HG02884 (cell line): ENCODE measurements at regions not wholly inside any gene's neighbourhood (a gene's known extent, or its start where the extent isn't known, plus 50 kb on each side); places are given as distances from the start of the nearest gene placed in this dataset.
"Not testable (repeated sequence)": the region's sequence is repeated elsewhere in the genome, so short reads cannot be mapped to it uniquely, and the experiment has no call there.

Experiments used
- ATAC-seq: cut with Tn5 transposase; IDR thresholded peaks from one replicate; pipeline ENCODE4 v1.9.1; 2021; ENCODE audit warnings: mild to moderate bottlenecking, moderate library complexity; ENCODE audit not compliant: unreplicated experiment

- no peak for ATAC-seq
Observed at GRCh38 chr7:109402107-109402506, 832.4 kb downstream of the DNAJB9 start.

DNA sequence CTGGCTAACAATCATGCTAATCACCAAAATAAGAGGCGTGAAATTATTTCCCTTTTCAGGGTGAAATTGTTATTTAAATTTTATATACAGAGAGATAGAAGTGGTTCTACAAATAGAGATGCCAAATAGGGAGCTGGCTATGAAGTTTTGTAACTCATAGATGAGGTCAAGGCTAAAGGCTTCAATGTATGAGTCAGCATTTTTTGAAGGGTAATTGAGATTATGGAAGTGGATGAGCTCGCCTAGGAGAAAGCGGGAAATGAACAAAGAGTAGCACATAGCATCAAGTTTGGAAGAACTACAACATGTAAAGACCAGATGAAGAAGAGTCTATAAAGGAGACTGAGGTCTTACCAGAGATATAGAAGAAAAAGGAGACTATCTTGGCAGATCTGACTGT lies 838.1 kb downstream of the DNAJB9 start:
- ATAC-seq: no peak

DNA sequence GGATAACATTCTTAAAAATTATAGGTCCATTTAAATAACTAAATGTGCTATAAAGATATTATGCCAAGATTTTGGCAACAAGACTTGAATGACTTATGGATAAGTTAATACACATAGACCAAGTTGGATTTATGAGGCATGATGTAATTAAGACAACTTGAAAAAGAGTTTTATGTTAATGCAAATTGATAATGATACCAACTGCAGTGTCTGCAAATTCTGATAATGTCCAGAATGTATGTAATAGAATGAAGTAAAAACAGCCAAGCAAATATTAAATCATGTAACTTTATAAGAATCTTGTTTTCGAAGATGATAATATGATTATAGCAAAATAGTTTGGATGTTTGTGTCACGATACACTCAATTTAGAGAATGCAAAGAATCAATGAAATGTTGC lies 868.3 kb downstream of the DNAJB9 start:
- ATAC-seq: no peak

DNA sequence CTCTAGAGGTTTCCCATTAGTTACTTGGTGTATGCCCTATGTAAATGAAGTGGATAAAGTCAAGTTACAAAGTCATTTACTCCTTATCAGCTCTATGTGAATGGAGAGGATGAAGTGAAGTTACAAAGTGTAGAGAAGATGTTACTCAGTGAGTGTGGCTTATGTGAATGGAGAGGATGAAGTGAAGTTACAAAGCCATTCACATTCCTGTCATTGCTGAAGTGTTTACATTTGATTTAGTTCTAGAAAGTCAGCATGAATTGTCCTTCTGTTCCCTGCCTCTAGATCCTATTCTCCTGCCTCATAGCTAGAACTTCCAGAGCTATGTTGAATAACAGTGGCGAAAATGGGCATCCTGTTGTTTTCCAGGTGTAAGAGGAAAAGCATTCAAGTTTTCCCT lies 880.1 kb downstream of the DNAJB9 start:
- ATAC-seq: no peak

- no peak for ATAC-seq
Observed at GRCh38 chr7:109456116-109456515, 886.4 kb downstream of the DNAJB9 start.

DNA sequence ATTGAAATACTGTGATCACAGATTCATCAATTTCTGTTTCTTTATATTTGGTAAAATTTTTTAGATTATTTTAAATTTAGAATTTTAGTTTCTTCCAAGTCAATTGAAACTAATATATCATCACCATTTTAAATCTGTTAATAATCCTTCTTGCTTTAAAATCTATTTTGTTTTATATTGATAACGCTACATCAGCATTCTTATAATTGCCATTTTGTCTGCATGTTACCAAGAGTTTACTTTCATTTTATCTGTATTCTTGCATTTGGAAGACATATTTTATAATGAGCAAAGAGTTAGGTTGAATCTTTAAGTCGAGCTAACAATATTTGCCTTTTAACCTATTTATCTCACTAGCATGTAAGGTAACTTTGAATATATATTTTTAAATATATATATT lies 890.6 kb downstream of the DNAJB9 start:
- no peak for ATAC-seq

DNA sequence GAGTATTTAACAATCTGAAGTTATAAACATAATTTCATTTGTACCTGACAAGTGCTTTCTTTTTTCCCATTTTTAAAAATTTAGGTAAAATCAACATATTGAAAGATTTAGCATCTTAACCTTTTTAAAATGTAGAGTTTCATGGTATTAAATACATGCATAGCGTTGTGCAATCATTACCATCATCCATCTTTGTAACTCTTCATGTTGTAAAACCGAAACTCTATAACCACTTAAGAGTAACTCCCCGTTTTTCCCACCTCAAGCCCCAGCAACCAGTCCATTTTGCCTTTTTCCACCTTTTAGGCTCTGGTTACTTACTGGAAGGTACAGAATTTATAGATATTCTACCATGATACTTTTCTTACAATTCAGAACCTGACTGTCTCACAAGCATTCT lies 892.5 kb downstream of the DNAJB9 start:
- ATAC-seq: no peak

GRCh38 chr7:109467729-109468128 lies 898.1 kb downstream of the DNAJB9 start:
- ATAC-seq: not testable (repeated sequence)

- ATAC-seq: no peak
Observed at GRCh38 chr7:109473172-109473571, 903.5 kb downstream of the DNAJB9 start.

GRCh38 chr7:109476409-109476808 lies 906.7 kb downstream of the DNAJB9 start:
- ATAC-seq: no peak

DNA sequence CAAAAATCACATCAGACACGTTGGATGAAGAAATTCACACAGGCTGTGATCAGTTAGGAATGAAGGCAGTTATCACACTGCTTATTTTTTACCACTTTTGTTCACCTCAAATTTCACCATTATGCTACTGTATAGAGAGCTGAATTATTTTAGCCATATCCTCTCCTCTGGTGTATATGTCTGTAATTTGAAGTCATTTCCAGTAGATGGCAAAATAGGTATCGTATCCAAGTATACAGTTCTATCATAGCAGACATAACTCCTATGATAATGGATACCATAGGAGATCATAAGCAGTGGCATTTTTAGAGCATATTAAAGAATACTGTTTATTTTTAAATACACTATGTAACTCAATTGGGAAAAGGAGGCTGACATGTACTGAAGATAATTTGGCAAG lies 909.7 kb downstream of the DNAJB9 start:
- ATAC-seq: no peak

GRCh38 chr7:109490607-109491006 lies 920.9 kb downstream of the DNAJB9 start:
- ATAC-seq: not testable (repeated sequence)

DNA sequence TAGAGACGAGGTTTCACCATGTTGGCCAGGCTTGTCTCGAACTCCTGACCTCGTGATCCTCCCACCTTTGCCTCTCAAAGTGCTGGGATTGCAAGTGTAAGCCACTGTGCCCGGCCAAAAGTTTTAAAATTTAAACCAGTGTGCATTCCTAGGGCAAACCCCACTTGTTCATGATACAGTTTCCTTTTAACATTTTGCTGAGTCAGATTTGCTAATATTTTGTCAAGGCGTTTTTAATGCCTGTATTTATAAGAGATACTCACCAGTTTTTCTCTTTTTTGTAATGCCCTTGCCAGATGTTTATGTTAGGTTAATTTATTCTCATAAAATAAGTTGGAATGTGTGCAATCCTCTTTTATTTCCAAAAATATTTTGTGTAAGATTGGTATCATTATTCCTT lies 927.4 kb downstream of the DNAJB9 start:
- ATAC-seq: no peak

- ATAC-seq: no peak
Observed at GRCh38 chr7:109498131-109498530, 928.5 kb downstream of the DNAJB9 start.

DNA sequence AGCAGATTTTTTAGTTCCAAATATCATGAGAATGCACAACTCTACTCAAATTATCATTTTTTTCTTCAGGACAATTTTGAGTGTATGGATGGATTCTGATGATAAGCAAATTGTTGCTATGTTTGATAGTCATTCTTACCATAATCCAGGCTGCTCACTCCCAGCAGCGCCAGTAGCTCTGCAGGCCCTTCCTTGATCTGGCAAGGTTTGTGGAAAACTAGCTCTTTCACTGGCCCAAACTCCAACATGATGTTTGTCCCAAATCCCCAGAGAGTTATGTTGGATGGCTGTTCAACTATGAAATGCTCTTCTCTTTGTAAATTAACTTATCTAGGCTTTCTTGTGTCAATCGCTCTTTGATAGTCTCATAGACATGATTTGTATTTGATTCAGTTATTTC lies 933.7 kb downstream of the DNAJB9 start:
- no peak for ATAC-seq

DNA sequence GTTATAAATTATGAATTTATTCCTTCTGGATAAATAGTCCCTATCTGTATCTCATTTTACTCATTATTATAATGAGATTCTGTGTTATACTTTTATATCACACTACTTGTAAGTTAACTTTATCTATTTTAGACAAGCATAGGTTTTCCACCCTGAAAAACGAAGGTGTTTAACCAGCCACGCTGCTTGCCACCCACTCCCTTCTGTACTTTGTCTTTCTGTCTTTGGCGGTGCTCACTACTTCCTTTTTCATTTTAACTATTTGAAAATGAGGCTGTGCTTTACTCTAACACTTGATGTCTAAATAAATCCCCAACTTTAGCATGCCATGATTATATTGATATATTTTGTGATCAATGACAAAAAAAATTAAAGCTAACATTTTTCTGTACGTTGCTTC lies 952.9 kb downstream of the DNAJB9 start:
- ATAC-seq: no peak

GRCh38 chr7:109527833-109528232 lies 958.2 kb downstream of the DNAJB9 start:
- no peak for ATAC-seq

- no peak for ATAC-seq
Observed at GRCh38 chr7:109529712-109530111, 960.0 kb downstream of the DNAJB9 start.

DNA sequence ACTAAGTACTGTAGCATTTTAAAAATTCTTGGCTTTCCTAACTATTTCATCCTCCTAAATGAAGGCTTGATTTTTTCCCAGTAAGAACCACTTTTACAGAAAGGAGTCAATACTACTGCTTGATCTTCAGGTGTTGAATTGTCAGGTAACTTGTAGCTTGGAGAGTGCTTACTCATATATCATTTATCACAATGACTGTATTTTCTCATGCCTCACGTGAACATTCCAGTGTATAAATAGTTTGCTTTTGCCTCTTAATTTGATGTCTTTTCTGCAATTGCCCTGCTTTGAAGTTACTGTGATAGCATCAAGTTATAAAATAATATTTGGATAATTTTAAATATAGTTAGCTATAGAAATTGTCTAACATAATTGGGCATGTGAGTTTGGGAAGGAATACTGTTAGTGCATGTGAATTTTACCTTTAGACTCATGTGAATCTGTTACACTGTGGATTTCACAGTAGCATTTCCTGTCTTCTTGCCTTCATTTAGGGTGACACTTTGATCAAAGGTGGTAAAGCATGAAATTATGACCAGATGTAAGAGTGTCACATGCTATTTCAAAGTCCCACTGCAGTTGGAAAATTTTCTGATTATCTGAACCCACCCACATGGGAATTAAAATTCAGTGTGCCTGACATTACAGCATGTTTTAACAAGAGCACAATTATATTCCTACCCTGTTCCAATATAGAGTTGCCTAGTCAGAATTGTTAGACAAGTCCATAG lies 962.8 kb downstream of the DNAJB9 start:
- no peak for ATAC-seq

DNA sequence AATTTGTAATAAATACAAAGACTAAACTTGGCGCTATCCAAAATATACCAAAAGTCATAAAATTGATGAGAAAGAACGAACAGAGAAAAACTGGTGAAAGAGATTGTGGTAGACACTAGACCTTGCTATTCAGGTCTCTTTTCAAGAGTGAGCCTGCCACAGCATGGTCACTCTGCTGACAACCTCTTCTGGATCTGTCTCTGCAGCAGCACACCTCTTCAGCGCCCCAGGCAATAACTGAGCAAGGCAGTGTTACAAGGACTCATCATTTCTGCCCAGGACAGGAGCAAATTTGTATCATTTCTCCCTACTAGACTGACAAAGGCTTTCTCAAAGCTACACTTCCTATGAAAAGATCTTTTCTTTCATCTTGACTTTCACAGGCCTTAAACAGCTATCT lies 976.0 kb downstream of the DNAJB9 start:
- ATAC-seq: no peak

DNA sequence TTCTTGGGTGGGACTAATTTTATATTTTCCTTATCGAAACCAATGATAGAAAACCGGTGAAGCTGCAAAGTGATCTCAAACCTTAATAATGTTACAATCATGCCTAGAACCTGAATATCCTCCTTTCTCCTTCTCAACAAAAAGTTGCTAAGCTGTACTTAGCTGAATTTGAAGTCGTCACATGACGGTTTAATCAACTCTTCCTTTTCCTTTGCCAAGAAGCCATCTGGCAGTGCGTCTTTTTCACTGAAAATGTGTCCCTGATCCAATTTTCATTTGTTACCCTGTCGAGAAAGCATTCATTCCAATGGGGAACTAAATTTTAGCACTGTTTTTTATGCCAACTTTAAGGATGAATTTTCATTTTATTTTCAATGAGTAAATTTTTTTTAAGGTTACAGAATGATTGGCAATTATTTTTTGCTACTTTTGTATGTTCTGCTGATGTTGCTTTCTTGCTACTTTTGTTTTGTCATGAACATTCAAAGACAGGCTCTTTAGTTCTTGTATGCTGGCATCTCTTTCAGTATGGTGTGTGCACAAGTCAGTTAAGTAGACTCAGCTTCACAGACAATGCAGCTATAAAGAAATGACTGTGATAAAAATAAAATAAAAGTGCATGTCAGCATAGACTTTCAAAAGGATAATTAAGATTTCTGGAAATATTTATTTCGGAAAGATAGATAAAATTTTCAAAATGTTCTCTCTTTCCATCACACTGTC lies 980.0 kb downstream of the DNAJB9 start:
- ATAC-seq: no peak

DNA sequence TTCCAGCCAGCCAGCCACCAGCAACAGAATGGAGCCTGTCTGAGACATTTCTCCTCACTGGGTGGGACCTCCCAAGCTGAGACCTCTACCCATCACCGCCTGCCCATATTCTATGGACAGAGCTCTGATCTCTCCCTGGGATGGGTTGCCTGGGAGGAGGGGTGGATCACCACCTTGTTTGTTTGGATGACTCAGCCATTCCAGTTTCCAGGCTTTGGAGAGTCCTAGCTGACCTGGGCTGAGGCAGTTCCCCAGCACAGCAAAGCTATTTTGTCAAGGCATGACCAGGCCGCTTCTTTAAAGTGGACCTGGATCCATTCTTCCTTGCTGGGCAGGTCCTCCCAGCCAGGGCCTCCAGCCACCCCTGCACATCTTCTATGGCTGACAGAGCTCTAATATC lies 982.3 kb downstream of the DNAJB9 start:
- no peak for ATAC-seq

DNA sequence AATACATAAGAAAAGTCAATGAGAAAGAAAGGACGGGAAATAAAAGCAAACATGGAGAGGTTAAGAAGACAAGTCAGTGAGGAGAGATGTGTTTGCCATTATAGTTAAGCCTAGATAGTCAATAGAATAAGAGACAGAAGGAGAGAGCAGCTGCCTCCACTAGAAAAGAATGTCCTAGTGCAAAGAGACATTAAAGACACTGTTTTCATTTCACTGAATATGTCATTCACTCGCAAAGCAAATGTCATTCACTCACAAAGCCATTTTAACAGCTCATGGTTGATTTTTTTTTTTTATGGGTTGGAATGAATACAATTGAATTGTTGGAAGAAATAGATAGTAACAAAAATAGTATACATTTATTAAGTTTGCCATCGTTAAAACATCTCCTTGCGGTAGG lies 1007.6 kb downstream of the DNAJB9 start:
- ATAC-seq: no peak
